Smooth muscle cell (in vitro differentiated cells): ENCODE measurements at regions not wholly inside any gene's neighbourhood (a gene's known extent, or its start where the extent isn't known, plus 50 kb on each side); places are given as distances from the start of the nearest gene placed in this dataset.

ENCODE experiments used
- DNase-seq: peaks from one replicate; lab custom pipeline; 2025; ENCODE audit not compliant: unreplicated experiment; lab: John Stamatoyannopoulos, UW
- H2AFZ ChIP-seq: fragments of 200-600 bp; sonication (generic); 2 replicates; pipeline ENCODE4 v1.6.0; 2016; ENCODE audit warnings: antibody characterized with exemption, low read depth, mild to moderate bottlenecking
- H3F3A ChIP-seq: fragments of 200-600 bp; sonication (generic); 2 replicates; pipeline ENCODE4 v1.6.0; 2017; ENCODE audit warnings: antibody characterized with exemption, low read depth
- H3K27ac ChIP-seq: fragments of 200-600 bp; sonication (generic); 2 replicates; pipeline ENCODE4 v1.5.1; 2016; ENCODE audit warnings: low read depth, mild to moderate bottlenecking
- H3K27me3 ChIP-seq: fragments of 200-600 bp; sonication (generic); 2 replicates; pipeline ENCODE4 v1.6.1; 2016; ENCODE audit warnings: low read depth, mild to moderate bottlenecking
- H3K36me3 ChIP-seq: fragments of 200-600 bp; sonication (generic); 2 replicates; pipeline ENCODE4 v1.5.1; 2016; ENCODE audit warnings: low read depth
- H3K4me1 ChIP-seq: fragments of 200-600 bp; sonication (generic); 2 replicates; pipeline ENCODE4 v1.5.1; 2016; ENCODE audit warnings: low read depth
- H3K4me2 ChIP-seq: fragments of 200-600 bp; sonication (generic); 2 replicates; pipeline ENCODE4 v1.6.0; 2016; ENCODE audit warnings: mild to moderate bottlenecking
- H3K4me3 ChIP-seq: fragments of 200-600 bp; sonication (generic); 2 replicates; pipeline ENCODE4 v1.5.1; 2016; ENCODE audit warnings: mild to moderate bottlenecking
- H3K79me2 ChIP-seq: fragments of 200-600 bp; sonication (generic); 2 replicates; pipeline ENCODE4 v1.6.0; 2016; ENCODE audit warnings: low read depth, mild to moderate bottlenecking
- H3K9ac ChIP-seq: fragments of 200-600 bp; sonication (generic); 2 replicates; pipeline ENCODE4 v1.6.0; 2016; ENCODE audit warnings: low read depth
- H3K9me3 ChIP-seq: fragments of 200-600 bp; sonication (generic); replicated peaks from 2 replicates; pipeline ENCODE4 v1.5.1; 2016; ENCODE audit warnings: low read depth
- H4K20me1 ChIP-seq: fragments of 200-600 bp; sonication (generic); 2 replicates; pipeline ENCODE4 v1.6.0; 2016; ENCODE audit warnings: low read depth
- CTCF ChIP-seq: fragments of 200-600 bp; sonication (generic); IDR thresholded peaks from 2 replicates; pipeline ENCODE4 v1.5.1; 2017; ENCODE audit warnings: borderline replicate concordance, mild to moderate bottlenecking, antibody characterized with exemption; ENCODE audit not compliant: insufficient read depth, poor library complexity, severe bottlenecking
- WGBS: methylation state at CpG from one replicate; pipeline ENCODE4 v1.1.7; 2016; ENCODE audit warnings: low lambda C conversion rate; 5-methylcytosine and 5-hydroxymethylcytosine counted together

- H3K36me3 ChIP-seq, result no peaks in the 10 kb centered on the region
- H3K4me3 ChIP-seq, result no peak overlapping the region
- no peaks in the 10 kb centered on the region for H3K4me1 ChIP-seq
- H3K4me2 ChIP-seq, result no peak overlapping the region
- H3F3A ChIP-seq, result no peaks in the 10 kb centered on the region
- H2AFZ ChIP-seq, result no peak overlapping the region
- no peaks in the 10 kb centered on the region for H3K9me3 ChIP-seq
- TF ChIP-seq CTCF, result no peak
- peaks cover 24% of the 10 kb centered on the region for H3K27me3 ChIP-seq
- no peaks in the 10 kb centered on the region for H4K20me1 ChIP-seq
- H3K79me2 ChIP-seq, result no peaks in the 10 kb centered on the region
- H3K27ac ChIP-seq, result no peak overlapping the region
- no peak for DNase-seq
- WGBS, result 75% methylated on average over 5 of the region's 5 CpGs
- no peak overlapping the region for H3K9ac ChIP-seq
These were observed 177.4 kb downstream of the SLC28A3 start for GRCh38 chr9:84163052-84163650.

GRCh38 chr9:84166891-84167290, 173.7 kb downstream of the SLC28A3 start:
- H3K4me2 ChIP-seq, result no peak overlapping the region
- no peak overlapping the region for H3K9ac ChIP-seq
- no peaks in the 10 kb centered on the region for H3K27me3 ChIP-seq
- no peak overlapping the region for H3K27ac ChIP-seq
- no peak for DNase-seq
- H2AFZ ChIP-seq, result no peak overlapping the region
- no peaks in the 10 kb centered on the region for H4K20me1 ChIP-seq
- H3K9me3 ChIP-seq, result no peaks in the 10 kb centered on the region
- H3K36me3 ChIP-seq, result no peaks in the 10 kb centered on the region
- WGBS, result 75% methylated on average over 13 of the region's 13 CpGs
- H3K4me1 ChIP-seq, result no peaks in the 10 kb centered on the region
- H3F3A ChIP-seq, result peaks cover 9% of the 10 kb centered on the region
- H3K79me2 ChIP-seq, result no peaks in the 10 kb centered on the region
- no peak for TF ChIP-seq CTCF
- no peak overlapping the region for H3K4me3 ChIP-seq

GRCh38 chr9:84169240-84169639, 171.3 kb downstream of the SLC28A3 start:
- Histone ChIP-seq H3K4me3 (no peak overlapping the region), H3K9ac (no peak overlapping the region), H3K9me3 (no peaks in the 10 kb centered on the region), H2AFZ (no peak overlapping the region), H3K79me2 (no peaks in the 10 kb centered on the region), H3K36me3 (no peaks in the 10 kb centered on the region), H3K4me2 (no peak overlapping the region), H3K4me1 (no peaks in the 10 kb centered on the region), H3K27ac (peak overlapping the region; percentile 80), H3F3A (peaks cover 9% of the 10 kb centered on the region), H4K20me1 (no peaks in the 10 kb centered on the region), H3K27me3 (no peaks in the 10 kb centered on the region)
- no peak for TF ChIP-seq CTCF
- no peak for DNase-seq

- peak overlapping the region; percentile 67 for H3K4me2 ChIP-seq
- H3F3A ChIP-seq, result peaks cover 9% of the 10 kb centered on the region
- no peaks in the 10 kb centered on the region for H3K79me2 ChIP-seq
- H3K27ac ChIP-seq, result peak overlapping the region; percentile 80
- H3K27me3 ChIP-seq, result no peaks in the 10 kb centered on the region
- no peaks in the 10 kb centered on the region for H3K4me1 ChIP-seq
- H3K9me3 ChIP-seq, result no peaks in the 10 kb centered on the region
- no peak overlapping the region for H3K9ac ChIP-seq
- H4K20me1 ChIP-seq, result no peaks in the 10 kb centered on the region
- H3K36me3 ChIP-seq, result no peaks in the 10 kb centered on the region
- peak; percentile 32 for DNase-seq
- peak; percentile 4 for TF ChIP-seq CTCF
- no peak overlapping the region for H2AFZ ChIP-seq
- H3K4me3 ChIP-seq, result no peak overlapping the region
- 41% methylated on average over 9 of the region's 9 CpGs for WGBS
These were observed 169.9 kb downstream of the SLC28A3 start for GRCh38 chr9:84170521-84171141.
